CD4-positive, alpha-beta memory T cell (primary cell): ENCODE measurements at regions not wholly inside any gene's neighbourhood (a gene's known extent, or its start where the extent isn't known, plus 50 kb on each side); places are given as distances from the start of the nearest gene placed in this dataset.
A peak's percentile ranks its signal among the peaks of the same experiment; 100 is the strongest.

Source experiments
- CTCF ChIA-PET: fragments of 350-600 bp; sonication (Branson Sonifier 250); formaldehyde crosslinking; loops from one replicate; lab custom pipeline; 2021; ENCODE audit warnings: inconsistent platforms; ENCODE audit not compliant: partially characterized antibody; lab: Charles Lee
- POLR2A ChIA-PET: fragments of 350-600 bp; sonication (Branson Sonifier 250); formaldehyde crosslinking; loops from one replicate; lab custom pipeline; 2021; ENCODE audit not compliant: partially characterized antibody; lab: Charles Lee
- DNase-seq, 5 donors: peaks; one replicate each; pipeline versions ENCODE4 v3.0.0 to v3.0.0-alpha.2; 2020 to 2022; ENCODE audit warnings: mixed read lengths in 1 of 5
- H3K27ac ChIP-seq: one replicate; pipeline ENCODE4 v1.7.0; 2013; ENCODE audit warnings: low read depth, low read length
- H3K27me3 ChIP-seq: 2 replicates; pipeline ENCODE4 v1.7.0; 2013; ENCODE audit warnings: mild to moderate bottlenecking, low read length, moderate library complexity; ENCODE audit not compliant: insufficient read depth
- H3K36me3 ChIP-seq: 2 replicates; pipeline ENCODE4 v1.7.0; 2013; ENCODE audit warnings: mild to moderate bottlenecking, low read length, moderate library complexity; ENCODE audit not compliant: insufficient read depth
- H3K4me1 ChIP-seq: 2 replicates; pipeline ENCODE4 v1.7.0; 2013; ENCODE audit warnings: mild to moderate bottlenecking, low read length, moderate library complexity; ENCODE audit not compliant: insufficient read depth
- H3K4me3 ChIP-seq, 2 donors: one replicate each; pipeline ENCODE4 v1.7.0; 2013; ENCODE audit warnings: low read length in 2 of 2, mild to moderate bottlenecking in 1 of 2
- H3K9me3 ChIP-seq, 2 donors: one replicate each; pipeline ENCODE4 v1.7.0; 2013; ENCODE audit warnings: low read length in 2 of 2, control low read depth in 1 of 2; ENCODE audit not compliant: control insufficient read depth in 1 of 2
- H3K27ac Mint-ChIP-seq, 7 donors: one replicate each; pipeline ENCODE4 v1.8.0; 2020 to 2021; ENCODE audit warnings: mixed read lengths in 7 of 7, mild to moderate bottlenecking in 6 of 7, inconsistent platforms in 3 of 7, moderate library complexity in 3 of 7
- H3K27me3 Mint-ChIP-seq, 2 donors: one replicate each; pipeline ENCODE4 v1.8.0; 2020 to 2021; ENCODE audit warnings: mixed read lengths in 2 of 2
- H3K36me3 Mint-ChIP-seq, 2 donors: one replicate each; pipeline ENCODE4 v1.8.0; 2020 to 2021; ENCODE audit warnings: mixed read lengths in 2 of 2, inconsistent platforms in 1 of 2, mild to moderate bottlenecking in 1 of 2
- H3K4me1 Mint-ChIP-seq, 4 donors: one replicate each; pipeline ENCODE4 v1.8.0; 2020 to 2021; ENCODE audit warnings: mixed read lengths in 4 of 4, mild to moderate bottlenecking in 1 of 4
- H3K4me3 Mint-ChIP-seq, 8 donors: one replicate each; pipeline ENCODE4 v1.8.0; 2020 to 2021; ENCODE audit warnings: mixed read lengths in 8 of 8, mild to moderate bottlenecking in 7 of 8, moderate library complexity in 6 of 8, inconsistent platforms in 3 of 8
- H3K9me3 Mint-ChIP-seq, 8 donors: one replicate each; pipeline ENCODE4 v1.8.0; 2020 to 2021; ENCODE audit warnings: mixed read lengths in 8 of 8, mild to moderate bottlenecking in 5 of 8, inconsistent platforms in 3 of 8, moderate library complexity in 1 of 8
- intact Hi-C: fragments of 100-400 bp; cut with micrococcal nuclease; formaldehyde crosslinking; loops from one replicate; pipeline ENCODE4 v1.15.1; 2023

- Histone ChIP-seq H3K9me3 (no peaks in the 10 kb centered on the region), H3K27ac (no peak overlapping the region), H3K4me1 (no peaks in the 10 kb centered on the region), H3K27me3 (no peaks in the 10 kb centered on the region), H3K36me3 (no peaks in the 10 kb centered on the region), H3K4me3 (no peak overlapping the region)
- peaks cover 0 to 6% (median under 1%) of the 10 kb centered on the region in 4 donors for H3K4me1 Mint-ChIP-seq
- H3K27ac Mint-ChIP-seq: no peak overlapping the region
- ChIA-PET CTCF (interaction anchor here (0.9 to 2.1 kb wide), 2 partner anchors 268 to 867 kb away, joined by 3 to 5 read pairs; no protein-coding TSS in a partner anchor), POLR2A (interaction anchor here (1.9 kb wide), 1 partner anchor 10 kb away, joined by 7 read pairs; no protein-coding TSS in a partner anchor)
- DNase-seq: no peak
- no peaks in the 10 kb centered on the region for H3K9me3 Mint-ChIP-seq
- H3K27me3 Mint-ChIP-seq: no peaks in the 10 kb centered on the region
- intact Hi-C loops: no loop called here
- no peak overlapping the region for H3K4me3 Mint-ChIP-seq
- no peaks in the 10 kb centered on the region for H3K36me3 Mint-ChIP-seq
These were observed 146.9 kb downstream of the TM9SF2 start for GRCh38 chr13:99648066-99648665.

- H3K4me3 ChIP-seq: no peak overlapping the region
- Mint-ChIP-seq H3K27ac (no peak overlapping the region), H3K4me3 (no peak overlapping the region), H3K36me3 (no peaks in the 10 kb centered on the region), H3K9me3 (no peaks in the 10 kb centered on the region), H3K4me1 (peaks cover 0 to 6% (median 1%) of the 10 kb centered on the region in 4 donors), H3K27me3 (no peaks in the 10 kb centered on the region)
- no peaks in the 10 kb centered on the region for H3K4me1 ChIP-seq
- intact Hi-C loops: no loop called here
- ChIA-PET POLR2A (interaction anchor here (1.9 kb wide), 1 partner anchor 10 kb away, joined by 7 read pairs; no protein-coding TSS in a partner anchor), CTCF (interaction anchor here (7.0 kb wide), 1 partner anchor 9 kb away, joined by 32 read pairs; no protein-coding TSS in a partner anchor)
- no peaks in the 10 kb centered on the region for H3K27me3 ChIP-seq
- H3K27ac ChIP-seq: no peak overlapping the region
- DNase-seq: no peak
- no peaks in the 10 kb centered on the region for H3K9me3 ChIP-seq
- H3K36me3 ChIP-seq: no peaks in the 10 kb centered on the region
These were observed 146.3 kb downstream of the TM9SF2 start for GRCh38 chr13:99647596-99647985.

GRCh38 chr13:99646866-99647595 lies 145.8 kb downstream of the TM9SF2 start:
- ChIA-PET CTCF (interaction anchor here (0.7 to 7.0 kb wide), 5 partner anchors 10 to 265 kb away, joined by 3 to 32 read pairs (median 3); no protein-coding TSS in a partner anchor), POLR2A (no interaction called here)
- H3K9me3 Mint-ChIP-seq: no peaks in the 10 kb centered on the region
- H3K27me3 Mint-ChIP-seq: no peaks in the 10 kb centered on the region
- intact Hi-C loops: no loop called here
- H3K4me3 Mint-ChIP-seq: no peak overlapping the region
- H3K4me1 Mint-ChIP-seq: peaks cover 0 to 6% (median 1%) of the 10 kb centered on the region in 4 donors
- no peak overlapping the region for H3K27ac ChIP-seq
- no peak for DNase-seq
- no peaks in the 10 kb centered on the region for H3K4me1 ChIP-seq
- H3K36me3 Mint-ChIP-seq: no peaks in the 10 kb centered on the region
- H3K27me3 ChIP-seq: no peaks in the 10 kb centered on the region
- no peak overlapping the region for H3K27ac Mint-ChIP-seq
- no peaks in the 10 kb centered on the region for H3K9me3 ChIP-seq
- no peak overlapping the region for H3K4me3 ChIP-seq
- no peaks in the 10 kb centered on the region for H3K36me3 ChIP-seq

GRCh38 chr13:99642841-99643240 lies 141.6 kb downstream of the TM9SF2 start:
- DNase-seq: no peak
- Histone ChIP-seq H3K36me3 (no peaks in the 10 kb centered on the region), H3K4me1 (no peaks in the 10 kb centered on the region), H3K9me3 (no peaks in the 10 kb centered on the region), H3K27ac (no peak overlapping the region), H3K27me3 (no peaks in the 10 kb centered on the region), H3K4me3 (no peak overlapping the region)
- intact Hi-C loops: no loop called here
- ChIA-PET POLR2A (no interaction called here), CTCF (interaction anchor here (7.0 kb wide), 1 partner anchor 14 kb away, joined by 32 read pairs; no protein-coding TSS in a partner anchor)
- H3K9me3 Mint-ChIP-seq: no peaks in the 10 kb centered on the region
- peak overlapping the region in 2 of 7 donors; percentile 29 to 67 for H3K27ac Mint-ChIP-seq
- H3K4me3 Mint-ChIP-seq: no peak overlapping the region
- no peaks in the 10 kb centered on the region for H3K27me3 Mint-ChIP-seq
- H3K4me1 Mint-ChIP-seq: peaks cover 0 to 4% (median 1%) of the 10 kb centered on the region in 4 donors
- H3K36me3 Mint-ChIP-seq: no peaks in the 10 kb centered on the region

- H3K27ac Mint-ChIP-seq: peak overlapping the region in 1 of 7 donors; percentile 47
- peaks cover 0 to 4% (median 1%) of the 10 kb centered on the region in 4 donors for H3K4me1 Mint-ChIP-seq
- Histone ChIP-seq H3K9me3 (no peaks in the 10 kb centered on the region), H3K27me3 (no peaks in the 10 kb centered on the region), H3K27ac (no peak overlapping the region), H3K36me3 (no peaks in the 10 kb centered on the region), H3K4me3 (no peak overlapping the region), H3K4me1 (no peaks in the 10 kb centered on the region)
- no peaks in the 10 kb centered on the region for H3K27me3 Mint-ChIP-seq
- ChIA-PET POLR2A (no interaction called here), CTCF (interaction anchor here (7.0 kb wide), 1 partner anchor 15 kb away, joined by 32 read pairs; no protein-coding TSS in a partner anchor)
- no peaks in the 10 kb centered on the region for H3K9me3 Mint-ChIP-seq
- intact Hi-C loops: no loop called here
- H3K36me3 Mint-ChIP-seq: no peaks in the 10 kb centered on the region
- no peak overlapping the region for H3K4me3 Mint-ChIP-seq
- no peak for DNase-seq
These were observed 140.7 kb downstream of the TM9SF2 start for GRCh38 chr13:99642006-99642405.

- H3K27ac Mint-ChIP-seq: no peak overlapping the region
- Histone ChIP-seq H3K4me1 (no peaks in the 10 kb centered on the region), H3K4me3 (no peak overlapping the region), H3K9me3 (no peaks in the 10 kb centered on the region), H3K27me3 (no peaks in the 10 kb centered on the region), H3K27ac (no peak overlapping the region), H3K36me3 (no peaks in the 10 kb centered on the region)
- H3K4me1 Mint-ChIP-seq: peaks cover 0 to 6% (median 3%) of the 10 kb centered on the region in 4 donors
- H3K36me3 Mint-ChIP-seq: no peaks in the 10 kb centered on the region
- DNase-seq: no peak
- intact Hi-C loops: no loop called here
- ChIA-PET CTCF (interaction anchor here (0.7 to 0.8 kb wide), 2 partner anchors 16 to 874 kb away, joined by 5 read pairs; no protein-coding TSS in a partner anchor), POLR2A (interaction anchor here (1.0 kb wide), 1 partner anchor 18 kb away, joined by 5 read pairs; no protein-coding TSS in a partner anchor)
- H3K4me3 Mint-ChIP-seq: no peak overlapping the region
- H3K9me3 Mint-ChIP-seq: peaks cover 0 to 2% (median 0%) of the 10 kb centered on the region in 8 donors
- H3K27me3 Mint-ChIP-seq: no peaks in the 10 kb centered on the region
These were observed 139.0 kb downstream of the TM9SF2 start for GRCh38 chr13:99640260-99640659.

- DNase-seq: no peak
- no peak overlapping the region for H3K27ac ChIP-seq
- peaks cover 0 to 6% (median 3%) of the 10 kb centered on the region in 4 donors for H3K4me1 Mint-ChIP-seq
- no peaks in the 10 kb centered on the region for H3K36me3 ChIP-seq
- H3K36me3 Mint-ChIP-seq: no peaks in the 10 kb centered on the region
- ChIA-PET POLR2A (no interaction called here), CTCF (no interaction called here)
- H3K9me3 ChIP-seq: no peaks in the 10 kb centered on the region
- H3K27me3 ChIP-seq: no peaks in the 10 kb centered on the region
- no peaks in the 10 kb centered on the region for H3K27me3 Mint-ChIP-seq
- H3K27ac Mint-ChIP-seq: peak overlapping the region in 1 of 7 donors; percentile 27
- no peak overlapping the region for H3K4me3 ChIP-seq
- intact Hi-C loops: no loop called here
- H3K9me3 Mint-ChIP-seq: peaks cover 0 to 3% (median 0%) of the 10 kb centered on the region in 8 donors
- H3K4me1 ChIP-seq: no peaks in the 10 kb centered on the region
- H3K4me3 Mint-ChIP-seq: no peak overlapping the region
These were observed 137.9 kb downstream of the TM9SF2 start for GRCh38 chr13:99639126-99639525.
